ENCODE measurements at regions not wholly inside any gene's neighbourhood (a gene's known extent, or its start where the extent isn't known, plus 50 kb on each side); places are given as distances from the start of the nearest gene placed in this dataset.
A peak's percentile ranks its signal among the peaks of the same experiment; 100 is the strongest.

GRCh38 chr15:101590785-101591184 lies 61.4 kb downstream of the TM2D3 start:
- DNase-seq (ENCODE audit: low spot score), result no peak

DNA sequence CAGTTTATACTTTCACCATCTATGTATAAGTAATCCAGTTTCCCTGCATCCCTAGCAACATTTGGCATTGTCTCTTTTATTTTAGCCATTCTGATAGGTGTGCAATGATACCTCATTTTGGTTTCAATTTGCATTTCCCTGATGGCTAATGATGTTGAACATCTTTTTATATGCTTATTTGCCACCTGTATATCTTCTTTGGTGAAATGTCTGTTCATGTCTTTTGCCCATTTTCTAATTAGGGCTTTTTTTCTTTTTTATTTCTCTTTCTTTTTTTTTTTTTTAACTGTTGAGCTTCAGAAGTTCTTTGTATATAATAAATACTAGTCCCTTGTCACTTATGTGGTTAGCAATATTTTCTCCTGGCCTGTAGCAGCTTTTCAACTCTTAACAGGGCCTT lies 68.9 kb downstream of the TM2D3 start:
- DNase-seq (ENCODE audit: low spot score), result no peak

DNA sequence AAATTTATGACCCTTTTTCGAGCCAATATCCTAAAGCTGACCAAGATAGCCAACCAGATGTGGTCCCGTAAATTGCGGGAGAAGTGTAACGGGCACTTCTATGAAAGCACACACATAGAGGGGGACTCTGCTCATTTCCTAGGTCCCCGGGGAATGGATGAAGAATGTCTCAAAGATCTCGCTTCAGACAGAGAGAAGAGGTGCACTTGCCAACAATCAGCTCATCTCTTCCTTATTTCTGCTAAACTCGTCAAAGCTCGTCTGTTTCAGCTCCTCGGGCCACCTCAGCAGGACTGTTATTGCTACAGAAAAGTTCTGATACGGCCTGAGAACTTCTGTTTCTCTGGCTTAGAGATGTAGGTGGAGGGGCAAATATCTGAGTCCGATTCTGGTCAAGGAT lies 71.8 kb downstream of the TM2D3 start:
- no peak for DNase-seq (ENCODE audit: low spot score)

GRCh38 chr15:101579631-101580163 lies 72.5 kb downstream of the TM2D3 start:
- no peak for DNase-seq (ENCODE audit: low spot score)

DNA sequence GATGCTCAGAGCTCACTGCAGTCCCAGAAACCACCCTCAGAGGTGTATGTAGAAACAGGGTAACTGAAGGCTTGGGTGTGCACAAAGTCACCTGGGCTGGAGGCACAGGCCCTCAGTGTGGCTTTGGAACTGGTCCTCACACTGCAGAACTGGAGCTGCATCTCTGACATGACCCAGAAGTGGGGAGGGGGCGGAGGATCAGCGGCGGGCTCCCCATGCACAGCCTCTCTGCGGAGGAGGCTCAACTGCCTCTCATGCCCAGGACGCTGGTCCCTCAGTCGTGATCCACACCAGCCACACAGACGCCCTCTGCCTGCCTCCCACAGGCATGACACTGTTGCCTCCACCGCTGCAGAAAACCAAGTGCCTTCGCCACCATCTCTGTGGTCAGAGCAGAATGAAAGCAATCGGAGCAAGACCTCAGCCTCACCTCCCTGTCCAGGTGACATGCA lies 73.7 kb downstream of the TM2D3 start:
- peak; percentile 80 for DNase-seq (ENCODE audit: low spot score)

DNA sequence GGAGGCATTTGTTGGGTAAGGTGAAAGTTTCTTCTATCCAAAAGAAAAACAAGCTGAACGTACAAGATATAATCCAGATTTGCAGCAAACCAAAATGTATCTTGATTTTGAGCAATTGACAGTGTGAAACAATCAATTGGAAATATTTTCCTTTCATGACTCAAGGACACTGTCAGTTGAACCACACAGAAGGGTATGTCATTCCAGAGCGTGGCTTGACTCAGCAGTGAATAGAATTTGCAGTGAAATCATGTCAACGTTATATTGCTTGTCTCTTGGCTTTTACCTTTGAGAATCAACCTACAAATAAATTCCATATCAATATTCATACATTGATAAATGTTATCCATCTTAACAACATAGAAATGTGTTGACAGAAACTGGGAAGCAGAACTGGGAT lies 78.2 kb downstream of the TM2D3 start:
- DNase-seq (ENCODE audit: low spot score), result no peak

DNA sequence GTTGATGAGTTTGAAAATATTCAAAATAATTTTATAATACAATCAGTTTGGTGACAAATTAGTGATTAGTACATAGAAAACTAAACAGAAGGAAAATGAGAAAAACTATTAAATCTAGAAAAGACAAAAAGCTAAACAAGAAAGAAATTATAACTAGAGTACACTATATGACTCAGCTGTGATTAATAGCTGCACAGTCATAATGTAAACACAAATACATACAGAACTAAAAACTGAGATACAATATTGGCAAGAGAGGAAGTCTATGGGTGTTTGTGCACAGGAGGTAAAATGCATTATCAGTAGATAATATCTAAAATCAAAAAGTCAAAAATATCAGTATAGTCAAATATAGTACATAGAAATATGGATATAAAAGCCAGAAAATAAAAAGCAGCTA lies 80.7 kb upstream of the PCSK6 start:
- DNase-seq (ENCODE audit: low spot score), result no peak

GRCh38 chr15:101568821-101569555 lies 79.5 kb upstream of the PCSK6 start:
- no peak for DNase-seq (ENCODE audit: low spot score)

GRCh38 chr15:101568309-101568708 lies 78.8 kb upstream of the PCSK6 start:
- DNase-seq (ENCODE audit: low spot score), result no peak

- no peak for DNase-seq (ENCODE audit: low spot score)
Observed at GRCh38 chr15:101566748-101567488, 77.4 kb upstream of the PCSK6 start.

DNA sequence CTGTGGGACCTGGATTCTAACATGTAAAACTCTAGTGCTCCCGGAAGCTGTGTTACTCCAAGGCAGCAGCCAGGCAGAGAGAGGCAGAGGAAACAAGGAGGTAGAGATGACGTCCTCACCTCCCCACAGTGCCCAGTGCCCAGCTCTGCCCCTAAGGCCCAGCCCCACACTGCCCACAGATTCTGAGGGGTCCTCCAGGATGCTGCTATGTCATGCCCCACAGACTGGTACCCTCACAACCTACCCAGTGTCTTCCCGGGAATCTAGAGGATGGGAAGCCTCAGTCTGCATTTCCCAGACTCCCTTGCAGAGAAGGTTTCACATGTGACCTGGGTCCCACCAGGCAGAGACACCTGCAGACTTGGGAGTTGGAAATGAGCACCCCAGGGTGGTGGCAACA lies 75.9 kb upstream of the PCSK6 start:
- DNase-seq (ENCODE audit: low spot score), result no peak

GRCh38 chr15:101563176-101563796 lies 73.8 kb upstream of the PCSK6 start:
- no peak for DNase-seq (ENCODE audit: low spot score)

- DNase-seq (ENCODE audit: low spot score), result no peak
Observed at GRCh38 chr15:101562428-101563059, 73.0 kb upstream of the PCSK6 start.

GRCh38 chr15:101561584-101561906 lies 72.0 kb upstream of the PCSK6 start:
- DNase-seq (ENCODE audit: low spot score), result no peak

GRCh38 chr15:101560722-101561583 lies 71.4 kb upstream of the PCSK6 start:
- DNase-seq (ENCODE audit: low spot score), result no peak

- DNase-seq (ENCODE audit: low spot score), result no peak
Observed at GRCh38 chr15:101559952-101560351, 70.4 kb upstream of the PCSK6 start.

- peak; percentile 78 for DNase-seq (ENCODE audit: low spot score)
Observed at GRCh38 chr15:101558221-101558941, 68.9 kb upstream of the PCSK6 start.

DNA sequence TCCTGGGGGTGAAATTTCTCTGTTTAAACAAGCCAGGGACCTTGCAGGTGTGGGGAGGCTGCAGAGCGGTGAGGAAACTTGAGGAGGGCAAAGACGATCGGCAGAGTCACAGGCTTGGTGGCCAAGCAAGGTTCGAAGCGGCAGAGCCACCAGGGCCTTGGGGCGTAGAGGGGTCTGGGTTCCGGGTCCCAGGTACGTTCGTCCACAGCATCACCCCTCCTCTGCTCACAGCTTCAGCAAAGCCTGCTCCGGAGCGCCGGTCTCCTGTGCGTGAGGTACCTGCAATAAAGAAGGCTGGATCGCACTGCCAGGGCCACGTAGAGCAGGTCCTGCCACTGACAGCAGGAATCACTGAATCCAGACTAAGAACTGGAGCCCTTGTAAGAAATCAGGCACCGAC lies 66.8 kb upstream of the PCSK6 start:
- DNase-seq (ENCODE audit: low spot score), result no peak

DNA sequence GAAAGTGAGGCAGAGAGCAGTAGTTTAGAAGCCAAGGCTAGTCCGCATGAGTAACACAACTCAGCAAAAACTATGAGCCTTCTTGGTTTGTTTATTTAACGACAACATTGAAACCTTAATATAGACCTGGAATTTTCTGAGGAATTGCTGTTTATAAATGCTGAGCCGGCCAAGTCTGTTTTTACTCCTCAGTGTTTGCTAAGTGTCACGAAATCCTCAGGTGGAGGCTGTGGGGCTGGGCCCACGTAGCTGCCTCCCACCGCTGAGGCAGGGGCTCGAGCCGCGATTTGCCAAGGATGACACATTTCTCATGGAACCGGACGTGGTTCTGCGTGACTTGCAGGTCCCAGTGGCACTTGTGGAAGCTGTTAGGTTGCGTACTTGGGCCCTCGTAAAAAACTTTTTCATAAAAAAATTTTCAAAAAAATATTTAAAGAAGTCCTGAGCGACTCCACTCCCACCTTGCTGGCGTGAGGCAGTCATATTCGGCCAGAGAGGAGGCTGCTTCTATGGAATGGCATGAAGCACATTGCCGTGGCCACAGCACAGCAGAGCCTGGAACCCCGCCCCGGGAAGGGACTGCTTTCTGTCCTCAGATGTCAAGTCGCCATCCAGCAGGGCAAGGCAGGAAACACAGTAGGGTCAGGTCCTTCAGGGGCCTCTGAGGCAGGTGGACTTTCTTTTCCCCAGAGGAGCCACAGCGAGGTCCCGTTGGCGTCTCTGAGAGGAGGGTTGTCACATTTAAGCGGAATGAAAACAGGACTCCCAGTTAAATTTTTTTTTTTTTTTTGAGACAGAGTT lies 64.8 kb upstream of the PCSK6 start:
- no peak for DNase-seq (ENCODE audit: low spot score)

Measured in HuH-7.5 (cell line).